ENCODE measurements at regions not wholly inside any gene's neighbourhood (a gene's known extent, or its start where the extent isn't known, plus 50 kb on each side); places are given as distances from the start of the nearest gene placed in this dataset.

GRCh38 chr4:59945716-59946115 lies 1254.4 kb upstream of the ADGRL3 start:
- no peak for FAIRE-seq
- H3K4me1 Mint-ChIP-seq (ENCODE audit: low read depth, unreplicated experiment): peaks cover 5% of the 10 kb centered on the region
- no peaks in the 10 kb centered on the region for H3K9me3 Mint-ChIP-seq (ENCODE audit: unreplicated experiment)

GRCh38 chr4:59956366-59956765 lies 1243.8 kb upstream of the ADGRL3 start:
- Histone ChIP-seq H3K27ac (ENCODE audit: low read depth, low read length) (no peak overlapping the region), H3K4me1 (ENCODE audit: insufficient read depth, low read length) (no peaks in the 10 kb centered on the region), H3K36me3 (ENCODE audit: insufficient read depth, low read length) (no peaks in the 10 kb centered on the region), H3K79me2 (ENCODE audit: insufficient read depth, low read length) (no peaks in the 10 kb centered on the region), H2AFZ (ENCODE audit: low read depth, low read length) (no peak overlapping the region), H3K27me3 (ENCODE audit: insufficient read depth, low read length) (no peaks in the 10 kb centered on the region), H3K4me2 (ENCODE audit: low read length) (no peak overlapping the region), H3K4me3 (ENCODE audit: insufficient read depth, low read depth, low read length) (no peak overlapping the region), H3K9me3 (ENCODE audit: insufficient read depth, low read depth, low read length) (no peaks in the 10 kb centered on the region), H3K9ac (ENCODE audit: low read length) (no peak overlapping the region), H4K20me1 (ENCODE audit: insufficient read depth, low read length) (no peaks in the 10 kb centered on the region)
- FAIRE-seq (no peak), DNase-seq (ENCODE audit: low read depth) (no peak)
- H3K27me3 Mint-ChIP-seq (ENCODE audit: low read depth, unreplicated experiment): no peaks in the 10 kb centered on the region
- no peaks in the 10 kb centered on the region for H3K36me3 Mint-ChIP-seq (ENCODE audit: low read depth, unreplicated experiment)
- H3K27ac Mint-ChIP-seq (ENCODE audit: unreplicated experiment): no peak overlapping the region
- no peak overlapping the region for H3K4me3 Mint-ChIP-seq (ENCODE audit: unreplicated experiment)
- H3K4me1 Mint-ChIP-seq (ENCODE audit: low read depth, unreplicated experiment): no peaks in the 10 kb centered on the region
- H3K9me3 Mint-ChIP-seq (ENCODE audit: unreplicated experiment): no peaks in the 10 kb centered on the region
- no peak for TF ChIP-seq CTCF (IDR thresholded peaks at IDR 0.05; ENCODE audit: insufficient read depth, low read depth, low read length)
- TF ChIP-seq EZH2 (IDR thresholded peaks at IDR 0.05; ENCODE audit: insufficient read depth, low read length): no peak

More at GRCh38 chr4:59945716-59946115, 1254.4 kb upstream of the ADGRL3 start:
- no peak overlapping the region for H3K9ac ChIP-seq (ENCODE audit: low read length)
- H3K4me2 ChIP-seq (ENCODE audit: low read length): no peak overlapping the region
- Mint-ChIP-seq H3K27me3 (ENCODE audit: low read depth, unreplicated experiment) (no peaks in the 10 kb centered on the region), H3K27ac (ENCODE audit: unreplicated experiment) (no peak overlapping the region), H3K36me3 (ENCODE audit: low read depth, unreplicated experiment) (no peaks in the 10 kb centered on the region), H3K4me3 (ENCODE audit: unreplicated experiment) (no peak overlapping the region)
- no peaks in the 10 kb centered on the region for H4K20me1 ChIP-seq (ENCODE audit: insufficient read depth, low read length)
- TF ChIP-seq EZH2 (IDR thresholded peaks at IDR 0.05; ENCODE audit: insufficient read depth, low read length) (no peak), CTCF (IDR thresholded peaks at IDR 0.05; ENCODE audit: insufficient read depth, low read depth, low read length) (no peak)
- H3K4me3 ChIP-seq (ENCODE audit: insufficient read depth, low read depth, low read length): no peak overlapping the region
- H3K27me3 ChIP-seq (ENCODE audit: insufficient read depth, low read length): no peaks in the 10 kb centered on the region
- no peak for DNase-seq (ENCODE audit: low read depth)
- no peak overlapping the region for H2AFZ ChIP-seq (ENCODE audit: low read depth, low read length)
- H3K27ac ChIP-seq (ENCODE audit: low read depth, low read length): no peak overlapping the region
- H3K9me3 ChIP-seq (ENCODE audit: insufficient read depth, low read depth, low read length): peaks cover 3% of the 10 kb centered on the region
- H3K4me1 ChIP-seq (ENCODE audit: insufficient read depth, low read length): no peaks in the 10 kb centered on the region
- no peaks in the 10 kb centered on the region for H3K36me3 ChIP-seq (ENCODE audit: insufficient read depth, low read length)
- H3K79me2 ChIP-seq (ENCODE audit: insufficient read depth, low read length): no peaks in the 10 kb centered on the region

DNA sequence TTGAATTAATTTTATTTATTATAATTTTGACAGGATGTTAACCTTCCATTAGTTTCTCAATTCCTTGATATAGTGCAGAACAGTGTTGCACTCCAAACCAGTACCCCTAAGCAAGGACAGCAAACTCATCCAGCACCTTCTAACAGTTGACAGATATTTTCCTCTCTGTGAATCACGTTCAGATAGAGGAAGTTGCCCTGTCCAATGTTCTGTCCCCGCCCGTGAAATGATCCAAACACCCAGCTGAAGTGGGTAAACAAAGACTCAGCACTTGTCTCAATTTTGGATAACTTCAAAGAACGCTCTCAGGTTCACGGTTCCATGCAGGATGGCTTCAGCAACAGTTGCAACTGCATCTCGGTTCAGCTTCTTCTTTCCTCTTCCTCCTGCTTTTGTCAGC lies 1240.0 kb upstream of the ADGRL3 start:
- Mint-ChIP-seq H3K27me3 (ENCODE audit: low read depth, unreplicated experiment) (no peaks in the 10 kb centered on the region), H3K4me1 (ENCODE audit: low read depth, unreplicated experiment) (no peaks in the 10 kb centered on the region), H3K9me3 (ENCODE audit: unreplicated experiment) (no peaks in the 10 kb centered on the region), H3K27ac (ENCODE audit: unreplicated experiment) (no peak overlapping the region), H3K36me3 (ENCODE audit: low read depth, unreplicated experiment) (no peaks in the 10 kb centered on the region), H3K4me3 (ENCODE audit: unreplicated experiment) (no peak overlapping the region)
- Histone ChIP-seq H3K36me3 (ENCODE audit: insufficient read depth, low read length) (no peaks in the 10 kb centered on the region), H3K9ac (ENCODE audit: low read length) (no peak overlapping the region), H2AFZ (ENCODE audit: low read depth, low read length) (no peak overlapping the region), H3K4me2 (ENCODE audit: low read length) (no peak overlapping the region), H3K79me2 (ENCODE audit: insufficient read depth, low read length) (no peaks in the 10 kb centered on the region), H4K20me1 (ENCODE audit: insufficient read depth, low read length) (no peaks in the 10 kb centered on the region), H3K4me3 (ENCODE audit: insufficient read depth, low read depth, low read length) (no peak overlapping the region), H3K27me3 (ENCODE audit: insufficient read depth, low read length) (no peaks in the 10 kb centered on the region), H3K9me3 (ENCODE audit: insufficient read depth, low read depth, low read length) (no peaks in the 10 kb centered on the region), H3K4me1 (ENCODE audit: insufficient read depth, low read length) (no peaks in the 10 kb centered on the region), H3K27ac (ENCODE audit: low read depth, low read length) (no peak overlapping the region)
- TF ChIP-seq CTCF (IDR thresholded peaks at IDR 0.05; ENCODE audit: insufficient read depth, low read depth, low read length) (no peak), EZH2 (IDR thresholded peaks at IDR 0.05; ENCODE audit: insufficient read depth, low read length) (no peak)
- DNase-seq (ENCODE audit: low read depth): no peak
- FAIRE-seq: no peak

Data from astrocyte (in vitro differentiated cells and primary cell).